SH-SY5Y (cell line): ENCODE measurements at regions not wholly inside any gene's neighbourhood (a gene's known extent, or its start where the extent isn't known, plus 50 kb on each side); places are given as distances from the start of the nearest gene placed in this dataset.

ENCODE experiments used
- GATA2 ChIP-seq: IDR thresholded peaks from 2 replicates; pipeline ENCODE4 v1.6.1; 2011; ENCODE audit warnings: mild to moderate bottlenecking, low read depth, low read length
- GATA3 ChIP-seq: IDR thresholded peaks from 2 replicates; pipeline ENCODE4 v1.6.1; 2011; ENCODE audit warnings: low read depth, mild to moderate bottlenecking, low read length, moderate library complexity

- TF ChIP-seq GATA3 (no peak), GATA2 (no peak)
These were observed 116.9 kb upstream of the PAX6 start for GRCh38 chr11:31927982-31928381.
